OCI-LY1 (cell line): ENCODE measurements at regions not wholly inside any gene's neighbourhood (a gene's known extent, or its start where the extent isn't known, plus 50 kb on each side); places are given as distances from the start of the nearest gene placed in this dataset.

ENCODE experiments used
- EZH2 ChIP-seq: fragments of 200-600 bp; sonication (generic), shearing (Covaris generic); IDR thresholded peaks from 2 replicates; pipeline ENCODE4 v1.8.0; 2017; ENCODE audit warnings: borderline replicate concordance, mixed run types, mild to moderate bottlenecking, antibody characterized with exemption, low read length, moderate library complexity, mixed read lengths
- TF ChIP-seq, protein P1 (sequence below): fragments of 200-600 bp; sonication (generic), shearing (Covaris generic); IDR thresholded peaks from 2 replicates; pipeline ENCODE4 v1.5.1; 2017; ENCODE audit warnings: mild to moderate bottlenecking, antibody characterized with exemption, low read length, moderate library complexity, mixed read lengths

DNA sequence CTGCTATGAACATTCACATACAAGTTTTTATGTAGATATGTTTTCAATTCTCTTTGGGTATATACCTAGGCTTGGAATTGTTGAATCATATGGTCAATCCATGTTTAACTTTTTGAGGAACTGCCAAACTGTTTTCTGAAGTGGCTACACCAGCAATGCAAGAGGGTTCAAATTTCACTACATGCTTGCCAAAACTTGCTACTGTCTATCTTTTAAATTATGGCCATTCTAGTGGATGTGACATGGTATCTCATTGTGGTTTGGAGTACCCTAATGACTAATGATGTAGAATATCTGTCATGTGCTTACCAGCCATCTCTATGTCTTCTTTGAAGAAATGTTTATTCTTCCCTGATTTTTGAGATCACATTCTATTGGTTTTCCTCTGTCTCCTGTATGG lies 860.3 kb downstream of the DIAPH3 start:
- TF ChIP-seq, protein P1, sequence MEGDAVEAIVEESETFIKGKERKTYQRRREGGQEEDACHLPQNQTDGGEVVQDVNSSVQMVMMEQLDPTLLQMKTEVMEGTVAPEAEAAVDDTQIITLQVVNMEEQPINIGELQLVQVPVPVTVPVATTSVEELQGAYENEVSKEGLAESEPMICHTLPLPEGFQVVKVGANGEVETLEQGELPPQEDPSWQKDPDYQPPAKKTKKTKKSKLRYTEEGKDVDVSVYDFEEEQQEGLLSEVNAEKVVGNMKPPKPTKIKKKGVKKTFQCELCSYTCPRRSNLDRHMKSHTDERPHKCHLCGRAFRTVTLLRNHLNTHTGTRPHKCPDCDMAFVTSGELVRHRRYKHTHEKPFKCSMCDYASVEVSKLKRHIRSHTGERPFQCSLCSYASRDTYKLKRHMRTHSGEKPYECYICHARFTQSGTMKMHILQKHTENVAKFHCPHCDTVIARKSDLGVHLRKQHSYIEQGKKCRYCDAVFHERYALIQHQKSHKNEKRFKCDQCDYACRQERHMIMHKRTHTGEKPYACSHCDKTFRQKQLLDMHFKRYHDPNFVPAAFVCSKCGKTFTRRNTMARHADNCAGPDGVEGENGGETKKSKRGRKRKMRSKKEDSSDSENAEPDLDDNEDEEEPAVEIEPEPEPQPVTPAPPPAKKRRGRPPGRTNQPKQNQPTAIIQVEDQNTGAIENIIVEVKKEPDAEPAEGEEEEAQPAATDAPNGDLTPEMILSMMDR = no peak
- no peak for TF ChIP-seq EZH2
